MM.1S (cell line): ENCODE measurements at regions not wholly inside any gene's neighbourhood (a gene's known extent, or its start where the extent isn't known, plus 50 kb on each side); places are given as distances from the start of the nearest gene placed in this dataset.

Experiments
- EZH2 ChIP-seq: fragments of 300-600 bp; sonication (generic); optimal IDR thresholded peaks from 2 replicates; pipeline ENCODE3; 2017; ENCODE audit warnings: low read depth, mild to moderate bottlenecking, antibody characterized with exemption, low read length, mixed read lengths
- TF ChIP-seq, protein P1 (sequence below): fragments of 300-600 bp; sonication (generic); IDR thresholded peaks from 2 replicates; pipeline ENCODE4 v1.5.1; 2016; ENCODE audit warnings: antibody characterized with exemption, low read length, mixed read lengths

DNA sequence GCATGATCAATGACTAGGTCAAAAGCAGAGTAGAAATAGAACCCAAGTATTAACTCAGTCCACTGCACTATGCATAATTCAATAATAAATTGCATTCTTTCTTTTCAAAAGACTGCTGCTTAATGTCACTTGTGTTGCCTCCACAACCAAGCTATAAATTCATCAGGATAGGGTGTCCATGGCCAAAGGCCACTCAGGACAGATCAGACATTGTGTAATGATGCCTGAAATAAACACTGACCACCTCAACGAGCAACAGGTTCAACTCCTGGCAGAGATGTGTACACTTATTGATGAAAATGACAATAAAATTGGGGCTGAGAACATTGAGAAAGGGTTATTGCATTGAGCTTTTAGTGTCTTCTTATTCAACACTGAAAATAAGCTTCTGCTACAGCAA, 194.5 kb upstream of the SPOPL start:
- TF ChIP-seq, protein P1, sequence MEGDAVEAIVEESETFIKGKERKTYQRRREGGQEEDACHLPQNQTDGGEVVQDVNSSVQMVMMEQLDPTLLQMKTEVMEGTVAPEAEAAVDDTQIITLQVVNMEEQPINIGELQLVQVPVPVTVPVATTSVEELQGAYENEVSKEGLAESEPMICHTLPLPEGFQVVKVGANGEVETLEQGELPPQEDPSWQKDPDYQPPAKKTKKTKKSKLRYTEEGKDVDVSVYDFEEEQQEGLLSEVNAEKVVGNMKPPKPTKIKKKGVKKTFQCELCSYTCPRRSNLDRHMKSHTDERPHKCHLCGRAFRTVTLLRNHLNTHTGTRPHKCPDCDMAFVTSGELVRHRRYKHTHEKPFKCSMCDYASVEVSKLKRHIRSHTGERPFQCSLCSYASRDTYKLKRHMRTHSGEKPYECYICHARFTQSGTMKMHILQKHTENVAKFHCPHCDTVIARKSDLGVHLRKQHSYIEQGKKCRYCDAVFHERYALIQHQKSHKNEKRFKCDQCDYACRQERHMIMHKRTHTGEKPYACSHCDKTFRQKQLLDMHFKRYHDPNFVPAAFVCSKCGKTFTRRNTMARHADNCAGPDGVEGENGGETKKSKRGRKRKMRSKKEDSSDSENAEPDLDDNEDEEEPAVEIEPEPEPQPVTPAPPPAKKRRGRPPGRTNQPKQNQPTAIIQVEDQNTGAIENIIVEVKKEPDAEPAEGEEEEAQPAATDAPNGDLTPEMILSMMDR, result no peak
- TF ChIP-seq EZH2, result no peak
